Mesothelial cell of epicardium (in vitro differentiated cells): ENCODE measurements at regions not wholly inside any gene's neighbourhood (a gene's known extent, or its start where the extent isn't known, plus 50 kb on each side); places are given as distances from the start of the nearest gene placed in this dataset.
"Not testable (repeated sequence)": the region's sequence is repeated elsewhere in the genome, so short reads cannot be mapped to it uniquely, and the experiment has no call there.

Source experiments
- DNase-seq, 2 experiments: peaks; one replicate each; pipeline ENCODE4 v3.0.0; 2021; ENCODE audit warnings: low spot score in 2 of 2; ENCODE audit not compliant: unreplicated experiment in 2 of 2
- H3K27ac Mint-ChIP-seq: 2 replicates; pipeline ENCODE4 v1.8.0; 2021; ENCODE audit warnings: mixed read lengths
- H3K27me3 Mint-ChIP-seq: 2 replicates; pipeline ENCODE4 v1.8.0; 2021; ENCODE audit warnings: low read depth, mixed read lengths
- H3K36me3 Mint-ChIP-seq: 2 replicates; pipeline ENCODE4 v1.8.0; 2021; ENCODE audit warnings: mixed read lengths
- H3K4me1 Mint-ChIP-seq: 2 replicates; pipeline ENCODE4 v1.8.0; 2021; ENCODE audit warnings: mixed read lengths
- H3K4me3 Mint-ChIP-seq: 2 replicates; pipeline ENCODE4 v1.8.0; 2021; ENCODE audit warnings: mild to moderate bottlenecking, moderate library complexity, mixed read lengths
- H3K9me3 Mint-ChIP-seq: 2 replicates; pipeline ENCODE4 v1.8.0; 2021; ENCODE audit warnings: mixed read lengths
- CTCF ChIP-seq: fragments of 200-600 bp; sonication (generic); IDR thresholded peaks from one replicate; pipeline ENCODE4 v1.5.0; 2021; ENCODE audit warnings: antibody characterized with exemption; ENCODE audit not compliant: unreplicated experiment

GRCh38 chr7:66423729-66424128 lies 205.0 kb upstream of the KCTD7 start:
- TF ChIP-seq CTCF = no peak
- no peak overlapping the region for H3K4me3 Mint-ChIP-seq
- H3K27ac Mint-ChIP-seq = no peak overlapping the region
- H3K36me3 Mint-ChIP-seq = peaks cover 22% of the 10 kb centered on the region
- H3K9me3 Mint-ChIP-seq = no peaks in the 10 kb centered on the region
- no peaks in the 10 kb centered on the region for H3K27me3 Mint-ChIP-seq
- no peaks in the 10 kb centered on the region for H3K4me1 Mint-ChIP-seq
- DNase-seq = no peak

GRCh38 chr7:66426332-66426731 lies 202.3 kb upstream of the KCTD7 start:
- no peak overlapping the region for H3K4me3 Mint-ChIP-seq
- H3K4me1 Mint-ChIP-seq = no peaks in the 10 kb centered on the region
- H3K27ac Mint-ChIP-seq = no peak overlapping the region
- no peaks in the 10 kb centered on the region for H3K9me3 Mint-ChIP-seq
- DNase-seq = no peak
- TF ChIP-seq CTCF = no peak
- H3K36me3 Mint-ChIP-seq = peaks cover 25% of the 10 kb centered on the region
- H3K27me3 Mint-ChIP-seq = no peaks in the 10 kb centered on the region

DNA sequence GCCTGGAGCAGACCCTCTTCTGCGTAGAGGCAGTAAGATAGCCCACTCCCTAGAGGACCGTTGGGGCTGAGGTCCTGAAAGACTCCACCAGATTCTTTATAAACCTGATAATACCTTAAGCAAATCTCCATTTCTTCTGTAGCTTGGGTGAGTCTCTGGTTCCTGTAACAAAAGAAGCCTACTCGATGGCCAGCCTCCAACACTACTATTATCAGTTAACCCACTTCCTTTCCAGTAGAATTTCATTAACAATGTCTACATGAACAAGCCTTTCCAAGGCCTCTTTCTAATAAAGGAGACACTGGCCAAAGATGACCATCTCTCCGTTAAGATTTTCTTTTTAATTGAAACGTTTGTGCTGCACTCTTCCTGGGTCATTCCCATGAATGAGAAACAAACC lies 201.7 kb upstream of the KCTD7 start:
- peaks cover 25% of the 10 kb centered on the region for H3K36me3 Mint-ChIP-seq
- no peak overlapping the region for H3K4me3 Mint-ChIP-seq
- DNase-seq = no peak
- no peak overlapping the region for H3K27ac Mint-ChIP-seq
- H3K9me3 Mint-ChIP-seq = no peaks in the 10 kb centered on the region
- H3K27me3 Mint-ChIP-seq = no peaks in the 10 kb centered on the region
- no peak for TF ChIP-seq CTCF
- H3K4me1 Mint-ChIP-seq = no peaks in the 10 kb centered on the region

DNA sequence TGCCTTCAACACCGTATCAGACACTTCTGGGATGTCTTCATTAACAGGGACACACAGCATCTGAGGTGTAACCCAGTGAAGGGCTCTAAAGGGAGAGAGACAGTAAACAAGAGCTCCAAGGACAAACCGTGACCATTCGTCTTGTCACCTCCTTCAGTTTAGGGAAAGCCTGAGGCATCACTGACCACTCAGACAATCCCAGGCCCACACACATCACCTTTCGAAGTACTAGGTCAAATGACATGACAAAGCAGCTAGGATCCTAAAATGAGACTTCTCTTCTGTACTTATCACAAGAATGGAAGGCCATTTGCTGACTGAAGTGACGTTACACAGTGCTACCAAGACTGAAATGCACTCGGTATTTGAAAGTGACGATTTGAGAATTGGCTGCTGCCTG lies 200.7 kb upstream of the KCTD7 start:
- no peaks in the 10 kb centered on the region for H3K27me3 Mint-ChIP-seq
- peaks cover 25% of the 10 kb centered on the region for H3K36me3 Mint-ChIP-seq
- H3K4me1 Mint-ChIP-seq = no peaks in the 10 kb centered on the region
- no peak for TF ChIP-seq CTCF
- H3K4me3 Mint-ChIP-seq = no peak overlapping the region
- H3K9me3 Mint-ChIP-seq = no peaks in the 10 kb centered on the region
- no peak for DNase-seq
- no peak overlapping the region for H3K27ac Mint-ChIP-seq

DNA sequence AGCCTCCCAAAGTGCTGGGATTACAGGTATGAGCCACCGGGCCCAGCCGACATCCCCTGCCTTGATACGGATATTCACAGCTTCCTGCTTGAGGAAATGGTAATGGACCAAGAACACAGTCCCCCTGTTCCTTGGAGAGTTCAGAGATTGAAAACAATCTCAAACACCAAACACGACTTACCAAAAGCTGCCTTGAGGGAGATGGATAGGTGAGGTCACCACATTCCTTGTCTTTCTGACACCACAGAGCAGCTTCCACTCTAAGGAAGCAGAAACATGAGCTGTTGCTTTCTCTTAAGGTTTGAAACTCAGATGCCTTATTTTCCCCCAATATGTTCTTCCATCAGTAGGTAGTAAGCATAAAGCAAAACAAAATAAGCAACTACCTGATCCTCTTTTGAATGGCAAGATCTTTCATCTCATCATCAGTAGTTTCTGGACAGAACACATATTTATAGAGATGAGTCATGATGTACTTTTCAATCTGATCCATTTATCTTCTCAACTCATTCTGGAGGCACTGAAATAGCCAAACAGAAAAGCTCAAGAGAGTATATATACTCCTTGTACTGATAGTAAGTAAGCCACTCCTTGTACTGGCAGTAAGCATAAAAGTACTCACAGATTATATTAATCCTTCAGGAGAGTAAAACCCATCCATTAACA lies 199.1 kb upstream of the KCTD7 start:
- TF ChIP-seq CTCF = no peak
- Mint-ChIP-seq H3K4me1 (no peaks in the 10 kb centered on the region), H3K9me3 (no peaks in the 10 kb centered on the region), H3K36me3 (peaks cover 21% of the 10 kb centered on the region), H3K27me3 (no peaks in the 10 kb centered on the region), H3K27ac (no peak overlapping the region), H3K4me3 (no peak overlapping the region)
- no peak for DNase-seq

DNA sequence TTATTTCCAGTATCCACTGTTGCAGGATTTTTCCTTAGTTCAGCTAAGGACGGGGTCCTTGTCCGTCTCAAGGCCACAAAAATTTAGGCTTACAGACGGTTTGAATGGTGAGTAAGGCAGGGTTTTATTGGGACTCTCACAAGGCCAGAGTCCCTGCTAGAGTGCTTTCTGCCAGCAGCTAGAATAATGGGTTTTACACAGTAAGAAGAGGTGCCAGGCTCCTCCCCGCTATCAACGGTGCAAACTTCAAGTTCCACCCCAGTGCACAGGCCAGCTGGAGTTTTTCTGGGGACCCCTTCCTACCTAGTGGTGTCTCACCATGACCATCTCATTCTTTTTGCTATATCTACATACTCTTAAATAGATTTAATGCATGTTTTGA lies 198.5 kb upstream of the KCTD7 start:
- no peak for DNase-seq
- Mint-ChIP-seq H3K4me1 (no peaks in the 10 kb centered on the region), H3K36me3 (peaks cover 24% of the 10 kb centered on the region), H3K4me3 (no peak overlapping the region), H3K27me3 (no peaks in the 10 kb centered on the region), H3K27ac (no peak overlapping the region), H3K9me3 (no peaks in the 10 kb centered on the region)
- TF ChIP-seq CTCF = no peak

GRCh38 chr7:66438703-66439405 lies 189.8 kb upstream of the KCTD7 start:
- H3K4me3 Mint-ChIP-seq, H3K4me1 Mint-ChIP-seq, DNase-seq, H3K36me3 Mint-ChIP-seq, H3K27me3 Mint-ChIP-seq, H3K9me3 Mint-ChIP-seq: not testable (repeated sequence)
- H3K27ac Mint-ChIP-seq = peak overlapping the region; percentile 11
